HG03135 (cell line): ENCODE measurements at regions not wholly inside any gene's neighbourhood (a gene's known extent, or its start where the extent isn't known, plus 50 kb on each side); places are given as distances from the start of the nearest gene placed in this dataset.

Experiments used
- ATAC-seq: cut with Tn5 transposase; IDR thresholded peaks from one replicate; pipeline ENCODE4 v1.9.1; 2021; ENCODE audit warnings: mild to moderate bottlenecking, moderate library complexity; ENCODE audit not compliant: unreplicated experiment

GRCh38 chr2:42910645-42911405 is 118.4 kb upstream of the HAAO start:
- ATAC-seq = no peak

GRCh38 chr2:42909966-42910365 is 117.6 kb upstream of the HAAO start:
- ATAC-seq = no peak

GRCh38 chr2:42908518-42909200 is 116.3 kb upstream of the HAAO start:
- ATAC-seq = no peak

GRCh38 chr2:42907835-42908234 is 115.5 kb upstream of the HAAO start:
- ATAC-seq = no peak

- no peak for ATAC-seq
These were observed 114.4 kb upstream of the HAAO start for GRCh38 chr2:42906557-42907411.

- ATAC-seq = no peak
These were observed 113.8 kb upstream of the HAAO start for GRCh38 chr2:42906111-42906556.

- no peak for ATAC-seq
These were observed 113.1 kb upstream of the HAAO start for GRCh38 chr2:42905341-42906110.

- no peak for ATAC-seq
These were observed 112.1 kb upstream of the HAAO start for GRCh38 chr2:42904576-42904876.

- ATAC-seq = no peak
These were observed 111.6 kb upstream of the HAAO start for GRCh38 chr2:42903821-42904575.

GRCh38 chr2:42902939-42903709 is 110.7 kb upstream of the HAAO start:
- no peak for ATAC-seq

GRCh38 chr2:42901076-42901640 is 108.8 kb upstream of the HAAO start:
- no peak for ATAC-seq

- ATAC-seq = no peak
These were observed 108.0 kb upstream of the HAAO start for GRCh38 chr2:42900289-42900891.

- ATAC-seq = no peak
These were observed 105.0 kb upstream of the HAAO start for GRCh38 chr2:42897358-42897757.

GRCh38 chr2:42895791-42896135 is 103.4 kb upstream of the HAAO start:
- ATAC-seq = no peak

- ATAC-seq = no peak
These were observed 102.9 kb upstream of the HAAO start for GRCh38 chr2:42895134-42895790.

GRCh38 chr2:42893047-42893758 is 100.8 kb upstream of the HAAO start:
- ATAC-seq = no peak

GRCh38 chr2:42890791-42891355 is 98.5 kb upstream of the HAAO start:
- ATAC-seq = no peak
